ENCODE measurements at regions not wholly inside any gene's neighbourhood (a gene's known extent, or its start where the extent isn't known, plus 50 kb on each side); places are given as distances from the start of the nearest gene placed in this dataset.
A peak's percentile ranks its signal among the peaks of the same experiment; 100 is the strongest.

DNA sequence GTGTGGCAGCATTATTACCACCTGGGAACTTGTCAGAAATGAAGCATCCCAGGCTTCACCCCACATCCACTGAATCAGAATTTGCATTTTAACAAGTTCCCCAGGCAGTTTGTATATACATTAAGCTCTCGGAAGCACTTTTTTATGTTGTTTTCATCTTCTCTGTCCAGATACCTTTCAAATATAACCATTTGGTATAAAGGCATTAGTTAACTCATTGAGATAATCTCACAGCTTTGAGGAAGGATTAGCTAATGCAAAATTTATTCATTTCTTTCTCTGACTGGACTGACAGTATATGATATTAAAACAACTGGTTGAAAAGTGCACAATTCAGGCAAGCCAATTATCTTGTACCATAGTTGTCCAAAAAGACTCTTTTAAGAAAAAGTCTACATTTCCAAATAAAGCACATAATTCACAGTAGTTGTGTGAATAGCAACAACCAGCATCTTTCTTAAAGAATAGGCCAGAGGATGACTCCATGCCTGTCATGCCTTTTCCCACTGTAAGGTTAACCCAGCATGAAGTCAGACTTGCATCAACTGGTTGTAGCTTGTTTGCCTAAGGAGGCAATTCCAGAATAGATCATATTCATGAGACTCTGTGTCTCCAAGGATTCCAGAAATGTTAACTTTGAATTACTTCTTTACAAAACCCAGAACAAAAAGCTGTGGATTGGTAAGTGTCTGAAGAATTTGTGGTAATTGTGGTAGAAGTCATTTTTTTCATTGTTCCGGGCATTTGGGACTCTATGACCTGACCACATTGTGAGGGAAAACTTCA lies 254.3 kb upstream of the SESN3 start:
- no peak for DNase-seq (ENCODE audit: low read depth)

DNA sequence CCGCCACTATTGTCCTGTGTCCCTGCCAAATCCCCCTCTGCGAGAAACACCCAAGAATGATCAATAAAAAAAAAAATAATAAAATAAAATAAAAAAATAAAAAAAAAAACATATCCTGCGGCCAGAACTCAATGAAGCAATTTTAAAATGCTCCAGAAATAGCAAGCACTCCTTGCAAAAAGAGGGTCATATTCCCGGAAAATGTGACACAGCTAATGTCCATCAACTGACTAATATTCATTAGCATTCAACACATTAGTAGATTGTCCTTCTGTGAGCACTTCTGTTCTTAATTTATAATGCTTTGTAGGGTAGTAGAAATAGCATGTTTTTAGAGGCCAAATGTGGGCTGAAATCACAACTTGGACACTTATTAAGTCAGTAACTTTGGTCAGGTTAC lies 252.3 kb upstream of the SESN3 start:
- DNase-seq (ENCODE audit: low read depth), result no peak

DNA sequence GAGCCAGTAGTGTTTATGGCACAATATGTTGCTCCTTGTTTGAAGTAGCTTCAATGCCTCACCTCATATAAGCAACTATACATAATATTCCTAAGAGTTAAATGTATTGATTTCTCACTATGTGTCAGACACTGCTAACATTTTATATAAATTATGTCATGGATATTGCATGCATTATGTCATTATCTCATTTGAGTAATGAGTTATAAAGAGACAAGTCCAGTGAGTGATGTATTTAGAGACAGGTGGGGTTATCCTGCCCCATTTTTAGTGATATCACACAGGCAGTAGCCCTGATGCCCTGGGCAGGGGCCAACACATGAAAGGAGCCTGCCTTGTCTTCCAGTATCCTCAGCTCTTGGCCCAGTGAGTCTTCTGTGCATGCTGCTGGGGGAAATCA lies 247.0 kb upstream of the SESN3 start:
- DNase-seq (ENCODE audit: low read depth), result no peak

DNA sequence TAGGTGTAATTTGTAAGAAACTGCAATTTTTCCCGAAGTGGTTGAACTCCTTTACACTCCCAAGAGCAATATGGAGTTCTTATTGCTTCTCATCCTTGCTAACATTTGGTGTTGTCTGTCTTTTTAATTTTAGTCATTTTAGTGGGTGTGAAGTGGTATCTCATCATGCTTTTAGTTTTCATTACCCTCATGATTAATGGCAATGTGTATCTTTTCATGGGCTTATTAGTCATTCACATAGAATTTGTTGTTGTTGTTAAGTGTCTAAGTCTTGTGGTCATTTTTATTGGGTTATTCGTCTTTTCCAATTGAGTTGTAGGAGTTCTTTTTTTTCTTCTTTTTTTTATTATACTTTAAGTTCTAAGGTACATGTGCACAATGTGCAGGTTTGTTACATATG lies 238.3 kb upstream of the SESN3 start:
- DNase-seq (ENCODE audit: low read depth), result no peak

DNA sequence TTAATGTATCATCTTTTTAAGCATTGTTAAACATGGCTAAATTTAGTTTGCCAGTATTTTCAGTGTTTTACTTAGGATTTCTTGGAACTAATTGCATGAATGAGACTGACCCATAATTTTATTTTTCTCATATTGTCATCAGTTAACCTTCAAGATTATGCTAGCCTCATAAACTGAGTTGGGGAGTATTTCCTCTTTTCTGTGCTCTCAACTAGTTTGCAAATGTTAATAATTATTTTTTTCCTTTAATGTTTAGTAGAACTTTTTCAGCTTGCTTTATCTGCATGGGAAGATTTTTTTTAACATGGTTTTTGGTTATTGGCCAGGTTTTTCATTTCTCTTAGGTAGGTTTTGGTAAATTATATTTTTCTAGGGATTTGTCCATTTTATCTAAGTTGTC lies 235.4 kb upstream of the SESN3 start:
- no peak for DNase-seq (ENCODE audit: low read depth)

DNA sequence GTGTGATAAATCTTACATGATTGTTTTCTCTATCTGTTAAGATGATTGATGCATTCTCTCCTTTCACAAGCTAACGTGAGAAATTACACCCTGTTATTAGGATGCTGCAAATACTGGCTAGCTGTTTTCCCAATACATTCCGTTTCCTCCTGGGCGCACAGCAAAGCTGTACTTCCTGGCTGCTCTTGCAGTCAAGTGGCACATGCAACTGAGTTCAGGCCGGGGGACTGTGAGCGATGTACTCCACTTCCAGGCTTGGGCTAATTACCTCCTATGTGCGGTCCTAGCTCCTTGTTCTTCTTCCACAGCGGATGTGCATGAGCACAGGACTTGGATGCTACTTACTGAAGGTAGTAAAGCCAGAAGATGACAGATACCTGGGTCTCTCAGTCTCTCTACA lies 234.9 kb upstream of the SESN3 start:
- DNase-seq (ENCODE audit: low read depth), result no peak

DNA sequence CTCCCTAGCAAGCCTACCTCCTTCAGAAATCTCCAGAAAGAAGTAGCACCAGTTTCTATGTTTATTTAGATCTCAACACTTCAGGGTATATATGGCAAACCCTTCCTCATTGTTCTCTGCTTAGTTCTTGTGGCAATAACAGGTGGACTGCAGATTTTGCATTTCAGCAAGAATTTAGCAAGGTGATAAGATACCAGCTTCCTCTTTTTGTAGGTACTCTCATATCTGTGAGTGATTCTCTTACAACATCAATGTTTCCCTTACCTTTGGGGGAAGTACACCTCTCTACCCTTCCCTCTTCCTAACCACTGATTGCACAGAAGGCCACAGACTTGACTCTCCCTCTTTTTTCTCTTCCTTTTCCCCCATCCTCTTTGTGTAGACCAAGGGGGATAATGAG lies 230.9 kb upstream of the SESN3 start:
- DNase-seq (ENCODE audit: low read depth), result no peak

DNA sequence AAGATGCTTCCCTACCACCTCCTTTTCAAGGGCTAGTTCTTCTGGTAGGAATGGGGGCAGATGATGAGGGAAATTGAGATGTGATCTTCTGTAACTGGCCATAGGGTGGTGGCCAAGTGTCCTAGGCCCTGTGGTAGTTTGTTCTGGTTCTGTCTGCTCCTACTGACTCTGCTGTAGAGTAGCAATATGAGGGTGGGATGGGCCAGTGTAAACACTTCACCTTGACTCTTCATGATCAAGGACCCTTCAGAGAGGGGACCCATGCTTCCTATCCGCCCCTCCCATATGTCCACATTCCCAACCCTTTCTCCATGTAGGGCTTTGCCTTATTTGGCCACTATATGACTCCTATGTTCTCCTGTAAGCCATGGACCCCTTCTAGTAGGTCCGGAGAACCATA lies 230.3 kb upstream of the SESN3 start:
- DNase-seq (ENCODE audit: low read depth), result no peak

DNA sequence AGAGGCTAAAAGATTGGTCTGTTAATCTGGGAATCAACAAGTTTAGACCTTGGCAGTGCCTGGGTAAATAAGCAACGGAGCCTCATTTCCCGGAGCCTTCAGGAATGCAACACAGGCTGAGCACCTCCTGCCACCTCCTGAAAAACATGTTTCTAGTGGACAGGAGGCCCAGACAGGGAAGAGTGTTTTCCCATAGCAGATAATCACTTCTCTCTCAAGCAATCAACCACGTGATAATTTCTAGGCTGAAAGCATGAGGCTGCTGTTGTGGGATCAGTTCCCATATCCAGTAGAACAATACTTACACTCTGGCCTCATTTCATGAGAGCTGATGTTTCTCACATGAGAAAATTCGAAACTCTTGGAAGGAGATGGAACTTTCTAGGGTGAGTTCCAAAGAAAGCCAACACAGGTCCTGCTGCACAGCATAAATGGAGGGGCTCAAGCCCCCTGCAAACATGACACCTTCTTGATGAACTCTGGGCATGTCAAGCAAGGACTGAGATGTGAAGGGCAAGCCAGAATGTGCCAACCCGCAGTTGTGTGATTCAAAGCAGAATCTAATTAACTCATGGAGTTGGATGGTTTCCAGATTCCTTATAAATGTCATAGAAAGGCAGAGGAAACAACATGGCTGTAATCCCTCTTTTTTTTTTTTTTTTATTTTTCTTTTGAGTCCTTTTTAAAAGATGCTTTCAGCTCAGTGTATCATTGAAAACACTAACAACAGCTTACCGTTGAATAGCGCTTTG lies 228.5 kb upstream of the SESN3 start:
- DNase-seq (ENCODE audit: low read depth), result no peak

DNA sequence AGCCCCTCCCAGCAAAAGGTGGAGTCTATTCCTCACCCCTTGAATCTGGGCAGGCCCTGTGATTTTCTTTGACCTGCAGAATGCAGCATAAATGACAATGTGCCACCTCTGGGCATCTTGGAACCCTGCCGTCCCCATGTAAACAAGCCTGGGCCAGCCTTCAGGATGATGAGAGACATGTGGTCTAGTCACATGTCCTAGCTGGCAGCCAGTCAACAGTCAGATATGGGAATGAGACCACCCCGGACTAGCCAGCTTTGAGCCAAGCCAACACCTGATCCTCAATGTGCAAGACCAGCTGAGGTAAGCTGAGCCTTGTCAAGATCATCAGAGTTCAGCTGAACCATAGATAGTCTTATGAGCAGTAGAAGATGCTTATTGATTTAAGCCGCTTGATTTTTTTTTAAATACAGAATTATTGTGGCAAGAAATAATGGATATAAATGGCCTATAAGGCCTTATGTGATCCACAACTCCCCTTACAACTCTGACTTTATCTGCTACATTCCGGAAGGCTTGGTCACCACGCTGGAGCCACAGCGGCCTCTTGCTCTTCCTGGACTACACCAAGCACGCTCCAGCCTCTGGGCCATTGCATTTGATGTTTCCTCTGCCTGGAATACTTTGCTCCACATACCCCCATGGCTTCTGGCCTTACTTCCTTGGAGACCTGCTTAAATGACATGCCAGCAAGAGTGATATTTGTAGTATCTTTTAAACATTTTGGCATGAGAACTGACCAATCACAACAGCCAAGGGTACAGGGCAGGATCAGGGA lies 225.9 kb upstream of the SESN3 start:
- no peak for DNase-seq (ENCODE audit: low read depth)

DNA sequence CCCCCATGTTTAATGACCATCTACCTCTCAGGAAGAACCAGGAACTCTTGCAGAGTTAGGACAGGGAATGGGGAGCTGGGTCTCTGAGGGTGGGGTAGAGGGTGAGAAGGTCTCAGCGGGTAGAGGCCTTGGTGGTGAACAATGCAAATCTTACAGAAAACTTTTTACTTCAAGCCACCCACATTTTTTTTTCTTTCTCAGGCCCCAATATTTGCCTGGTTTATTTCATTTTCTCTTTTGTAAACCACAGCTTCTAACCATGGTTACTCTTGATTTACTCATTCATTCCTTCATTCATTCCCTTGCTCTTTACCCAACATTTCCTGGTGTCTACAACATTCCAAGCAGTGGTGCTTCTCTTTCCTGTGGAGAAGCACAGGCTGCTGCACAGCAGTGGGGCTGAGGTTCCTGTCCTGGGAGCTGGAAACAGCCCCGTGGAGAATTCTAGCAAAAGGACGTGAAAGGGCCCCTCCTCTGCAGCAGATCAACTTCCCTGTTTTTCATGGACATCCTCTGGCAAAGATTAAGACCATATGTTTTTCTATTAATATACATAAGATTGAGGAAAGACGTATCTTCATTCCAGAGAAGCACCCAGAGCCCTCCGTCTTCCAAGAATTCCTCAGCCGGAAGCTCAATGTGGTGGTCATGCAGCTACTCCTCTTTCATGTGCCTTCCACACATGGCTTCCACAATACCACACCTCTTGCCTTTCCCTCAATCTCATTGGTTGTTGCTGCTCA lies 224.4 kb upstream of the SESN3 start:
- DNase-seq (ENCODE audit: low read depth), result no peak

DNA sequence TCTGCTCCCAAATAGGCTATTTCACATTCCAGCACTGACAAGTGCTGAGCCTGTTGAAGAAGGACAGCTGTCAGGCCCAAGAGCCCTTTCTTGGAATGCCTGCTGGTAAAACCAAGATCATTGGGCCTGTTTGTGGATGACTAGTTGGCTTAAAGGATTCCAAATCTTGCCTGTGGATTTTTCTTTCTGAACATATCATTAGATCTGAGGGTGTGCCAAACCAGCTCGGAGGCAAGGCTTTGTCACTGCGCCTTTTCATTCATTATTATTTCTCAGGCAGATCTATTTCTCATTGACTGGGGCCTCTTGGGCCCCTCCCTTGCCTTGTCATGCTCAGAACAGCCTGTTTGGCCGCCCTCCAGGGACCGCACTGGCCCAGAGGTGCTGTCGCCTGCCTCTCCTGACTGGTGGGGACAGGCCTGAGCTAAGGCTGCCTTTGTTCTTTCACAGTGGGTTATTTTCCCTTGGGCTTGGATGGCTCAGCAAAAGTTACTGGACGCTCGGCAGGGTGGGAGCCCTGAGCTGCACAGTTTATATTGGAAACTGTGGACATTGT lies 222.7 kb upstream of the SESN3 start:
- no peak for DNase-seq (ENCODE audit: low read depth)

DNA sequence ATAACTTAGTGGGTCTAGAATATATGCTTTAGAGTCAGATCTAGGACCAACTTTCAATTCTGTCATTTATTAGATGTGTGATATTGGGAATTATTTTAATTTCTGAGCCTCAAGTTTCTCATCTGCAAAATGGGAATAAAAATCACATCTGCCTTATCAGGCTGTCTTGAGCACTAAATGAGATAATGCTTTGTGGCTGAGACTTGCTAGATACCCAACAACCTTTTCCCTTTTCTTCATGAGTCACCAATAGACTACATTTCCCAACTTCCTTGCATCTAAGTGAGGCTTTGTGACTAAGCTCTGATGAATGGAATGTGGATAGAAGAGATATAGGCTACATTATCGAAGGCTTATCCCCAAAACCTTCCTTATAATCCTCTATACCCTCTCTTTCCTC lies 220.7 kb upstream of the SESN3 start:
- no peak for DNase-seq (ENCODE audit: low read depth)

DNA sequence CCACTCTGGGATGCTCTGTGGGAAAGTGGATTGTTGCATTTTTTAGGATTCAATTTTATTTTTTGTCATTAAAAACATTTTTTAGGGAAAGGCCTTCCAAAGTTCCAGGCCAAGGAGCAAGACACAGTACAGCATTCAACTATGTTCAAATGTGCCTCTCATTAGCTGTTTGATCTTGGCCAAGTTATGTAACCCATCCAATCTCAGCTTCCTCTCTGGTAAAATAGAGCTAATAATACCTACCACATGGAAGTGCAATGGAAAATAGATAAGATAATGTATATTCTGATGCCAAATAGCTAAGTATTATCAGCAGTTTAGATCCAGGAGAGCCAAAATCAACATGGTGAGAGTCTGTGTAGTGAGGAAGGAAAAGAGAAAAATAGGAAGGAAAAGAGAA lies 220.3 kb upstream of the SESN3 start:
- DNase-seq (ENCODE audit: low read depth), result no peak

DNA sequence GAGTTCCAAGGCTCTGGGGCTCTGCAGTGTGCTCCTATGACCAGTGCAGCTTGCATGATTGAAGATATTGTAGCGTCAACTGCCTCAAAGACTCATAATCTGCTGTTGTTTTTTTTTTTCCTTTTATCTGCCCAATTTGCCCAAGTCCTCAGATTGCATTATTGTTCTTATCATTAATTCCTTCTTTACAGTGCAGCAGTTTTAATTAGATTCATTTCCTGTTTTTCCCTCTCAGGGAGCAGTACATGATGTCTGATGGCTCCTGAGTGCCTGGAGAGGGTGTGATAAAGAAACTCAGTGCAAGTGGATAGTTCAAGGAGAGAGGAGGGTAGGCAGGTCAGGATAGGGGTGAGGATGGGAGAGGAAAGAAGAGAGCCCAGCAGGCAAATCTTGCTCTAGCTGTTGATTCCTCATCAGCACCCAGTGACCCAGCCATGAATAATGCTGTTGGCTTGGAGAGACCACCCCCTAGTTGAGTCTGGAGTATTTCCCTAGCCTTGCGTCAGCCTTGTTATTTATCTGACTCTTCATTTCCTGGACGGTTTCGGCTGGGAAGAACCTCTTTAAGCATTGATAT lies 219.6 kb upstream of the SESN3 start:
- DNase-seq (ENCODE audit: low read depth), result no peak

DNA sequence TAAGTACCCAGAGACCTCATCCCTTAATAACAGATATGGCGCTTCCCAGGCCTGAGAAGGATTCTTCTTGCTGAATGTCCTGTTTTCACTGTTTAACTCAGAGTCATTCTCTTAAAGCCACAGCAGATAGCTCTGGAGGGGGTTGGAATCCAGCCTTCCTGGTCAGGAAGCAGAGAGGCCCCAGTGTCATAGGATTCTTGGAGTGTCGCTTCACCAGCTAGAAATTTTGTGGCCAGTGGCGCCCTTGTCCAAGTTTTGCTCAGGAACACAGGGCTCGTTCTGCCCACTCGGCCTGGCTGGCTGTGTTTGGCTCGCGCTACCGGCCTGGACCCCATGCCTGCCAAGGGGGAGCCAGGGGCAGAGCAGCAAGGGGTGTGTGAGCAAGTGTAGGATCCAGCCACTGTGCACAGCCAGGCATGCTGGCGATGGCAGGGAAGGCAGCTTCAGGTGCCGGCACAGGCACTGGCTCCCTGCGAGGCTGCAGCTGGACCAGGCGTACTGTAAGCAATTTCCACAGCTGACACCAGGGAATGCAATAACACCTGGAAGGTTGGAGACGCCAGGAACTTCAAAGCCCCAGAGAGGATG lies 214.8 kb upstream of the SESN3 start:
- no peak for DNase-seq (ENCODE audit: low read depth)

DNA sequence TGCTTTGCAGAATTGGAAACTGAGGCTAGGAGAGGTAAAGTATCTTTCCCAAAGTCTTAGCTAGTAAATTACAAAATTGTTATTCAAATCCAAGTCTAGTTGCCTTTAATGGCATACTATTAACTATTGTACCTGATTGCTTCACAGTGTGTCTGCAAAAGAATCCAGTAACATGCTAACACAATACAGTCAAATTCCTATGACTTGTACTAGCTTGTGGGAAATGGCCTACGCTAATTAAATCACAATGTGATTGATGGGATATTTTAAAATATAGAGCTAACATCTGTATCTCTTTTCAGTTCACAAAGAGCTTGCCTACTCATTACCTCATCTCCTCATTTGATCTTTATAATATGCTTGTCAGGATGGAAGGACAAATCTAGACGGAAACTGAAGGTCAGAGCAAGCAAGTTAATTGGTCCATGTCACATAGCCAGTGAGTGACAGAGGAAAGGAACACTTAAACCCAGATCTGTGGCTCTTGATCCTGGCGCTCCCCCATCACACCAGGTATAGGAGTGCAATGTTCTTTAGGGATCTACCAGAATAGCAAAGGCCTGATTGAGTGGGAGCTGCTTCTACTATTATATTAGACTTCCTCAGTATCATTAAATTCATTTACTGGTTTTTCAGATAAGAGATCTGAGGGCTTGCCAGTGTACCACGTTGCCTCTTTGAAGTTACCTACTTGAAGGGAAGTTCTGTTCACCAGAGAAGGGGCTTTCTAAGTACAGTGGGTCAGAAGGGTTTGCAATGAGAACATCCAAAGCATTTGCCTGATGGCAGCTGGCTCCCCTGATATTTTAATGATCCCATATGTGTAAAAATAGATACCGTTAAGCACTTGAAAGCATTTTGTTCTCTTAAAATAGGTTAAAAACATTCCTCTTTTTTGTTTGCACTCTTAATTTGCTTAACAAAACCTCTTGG lies 213.6 kb upstream of the SESN3 start:
- no peak for DNase-seq (ENCODE audit: low read depth)

DNA sequence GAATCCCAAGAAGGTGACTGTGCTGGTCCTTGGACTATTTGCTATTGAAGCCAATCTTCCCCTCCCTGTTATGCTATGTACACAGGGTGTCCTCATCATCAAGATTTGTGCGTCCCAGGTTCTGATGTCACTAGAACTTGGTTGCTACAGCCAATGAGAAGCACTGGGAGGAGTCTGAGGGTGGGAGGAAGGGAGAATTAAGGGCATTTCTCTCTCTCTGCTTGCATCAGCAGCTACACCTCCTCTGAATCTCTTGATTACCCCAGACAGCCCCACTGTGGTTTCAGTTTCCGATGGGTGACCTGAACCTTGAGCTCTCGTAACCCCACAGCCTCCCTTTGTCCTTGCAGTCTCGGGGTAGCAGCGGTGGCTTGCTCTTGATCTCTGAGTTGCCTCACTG lies 212.4 kb upstream of the SESN3 start:
- peak; percentile 2 for DNase-seq (ENCODE audit: low read depth)

DNA sequence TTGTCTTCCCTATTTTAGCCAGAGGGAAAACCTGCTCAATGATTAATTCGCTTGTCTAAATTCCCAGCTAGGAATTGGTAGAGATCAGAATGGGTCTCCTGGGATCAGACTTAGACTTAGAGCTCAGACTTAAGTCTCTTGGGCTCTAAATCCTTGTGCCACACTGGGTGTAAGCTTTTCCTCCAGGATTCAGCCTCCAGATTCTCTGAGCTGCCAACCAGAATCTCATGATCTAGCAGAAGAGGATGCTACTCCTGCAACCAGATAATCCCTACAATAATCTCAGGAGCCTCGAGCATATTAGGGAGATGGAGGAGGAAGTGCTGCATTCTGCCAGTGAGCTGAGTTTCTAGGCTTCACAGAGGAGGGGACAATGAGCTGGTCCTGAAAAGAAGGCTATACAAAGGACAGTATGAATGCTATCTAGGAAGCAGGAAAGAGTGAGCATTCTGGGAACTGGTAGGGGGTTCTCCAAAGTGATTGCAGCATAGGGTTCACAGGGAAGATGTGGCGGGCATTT lies 211.6 kb upstream of the SESN3 start:
- DNase-seq (ENCODE audit: low read depth), result no peak
